Omental fat pad (tissue), 3 donors: ENCODE measurements at regions not wholly inside any gene's neighbourhood (a gene's known extent, or its start where the extent isn't known, plus 50 kb on each side); places are given as distances from the start of the nearest gene placed in this dataset.

Experiments used
- ATAC-seq: fragments of 150-250 bp; one replicate; pipeline ENCODE4 v1.9.1; 2016; ENCODE audit warnings: mild to moderate bottlenecking, moderate library complexity; ENCODE audit not compliant: low FRiP score
- DNase-seq: peaks from one replicate; pipeline ENCODE4 v3.0.0-alpha.2; 2019; ENCODE audit warnings: low spot score
- CTCF ChIP-seq, 3 donors: fragments of 450-650 bp; IDR thresholded peaks; one replicate each; pipeline ENCODE4 v1.5.1; 2016 to 2017; ENCODE audit warnings: antibody characterized with exemption in 3 of 3, mild to moderate bottlenecking in 3 of 3, moderate library complexity in 2 of 3

DNA sequence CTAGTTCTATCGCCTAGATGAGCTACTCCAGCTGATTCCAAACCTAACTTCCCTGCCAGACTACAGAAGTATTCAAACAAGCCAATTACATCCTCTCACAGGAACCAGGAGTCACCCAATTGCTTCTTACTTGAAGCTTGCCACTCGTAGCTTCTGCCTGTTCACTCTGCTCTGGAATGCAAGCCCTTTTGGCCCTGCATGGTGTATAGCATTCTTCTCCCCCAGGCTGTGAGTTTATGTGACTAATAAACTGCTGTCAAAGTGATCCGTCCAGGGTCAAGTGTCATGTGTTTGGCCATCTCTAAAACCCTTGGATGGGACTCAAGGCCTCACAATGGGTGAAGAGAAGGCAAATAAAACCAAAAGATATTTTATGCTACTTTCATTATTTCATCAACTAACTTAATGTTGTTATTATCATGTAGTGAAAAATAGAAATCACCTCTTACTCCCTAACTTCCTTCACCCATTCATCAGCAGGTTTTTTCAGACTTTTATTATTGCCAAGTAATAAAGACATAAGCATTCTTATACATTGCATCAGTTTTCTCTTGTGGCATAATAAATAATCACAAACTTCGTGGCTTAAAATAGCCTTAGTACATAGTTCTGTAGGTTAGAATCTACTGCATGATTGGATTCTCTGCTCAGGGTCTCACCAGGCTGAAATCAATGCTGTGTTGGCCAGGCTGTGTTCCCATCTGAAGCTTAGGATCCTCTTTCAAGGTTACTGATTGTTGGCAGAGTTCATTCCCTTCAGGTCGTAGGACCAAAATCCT lies 1981.7 kb upstream of the FLRT2 start:
- DNase-seq (no peak), ATAC-seq (no peak)
- no peak for TF ChIP-seq CTCF (IDR thresholded peaks at IDR 0.05)

- DNase-seq = no peak
- ATAC-seq = no peak
- TF ChIP-seq CTCF (IDR thresholded peaks at IDR 0.05) = no peak
Observed at GRCh38 chr14:83556065-83556464, 1973.9 kb upstream of the FLRT2 start.

DNA sequence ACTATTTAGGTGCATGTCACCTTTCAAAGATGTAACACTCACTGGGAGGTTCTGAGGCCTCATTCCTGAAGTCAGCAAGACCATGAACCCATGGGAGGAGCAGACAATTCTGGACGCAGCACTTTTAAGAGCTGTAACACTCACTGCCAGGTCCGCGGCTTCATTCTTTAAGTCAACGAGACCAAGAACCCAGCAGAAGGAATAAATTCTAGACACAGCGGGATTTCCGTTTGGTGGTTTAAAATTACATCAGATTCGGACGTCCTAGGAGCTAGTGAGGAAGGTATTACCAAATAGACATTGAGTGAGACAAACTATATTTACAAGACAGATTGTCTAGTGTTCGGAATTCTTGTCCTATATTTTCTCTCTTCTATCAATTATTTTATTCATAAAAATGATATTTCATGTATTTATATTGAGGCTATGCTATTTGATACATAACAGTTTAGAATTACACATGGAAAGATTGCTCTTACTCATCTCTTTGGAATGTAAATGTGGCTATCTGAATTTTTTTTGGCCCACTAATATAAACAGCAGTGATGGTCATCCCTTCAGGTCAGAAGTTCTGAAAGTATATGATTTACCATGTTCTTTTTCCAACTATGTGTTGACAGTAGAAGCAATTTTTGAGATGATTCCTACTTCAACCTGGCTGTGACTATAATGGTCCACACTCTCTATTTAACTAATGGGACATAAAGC lies 1973.0 kb upstream of the FLRT2 start:
- no peak for TF ChIP-seq CTCF (IDR thresholded peaks at IDR 0.05)
- ATAC-seq (no peak), DNase-seq (no peak)

- ATAC-seq (no peak), DNase-seq (no peak)
- TF ChIP-seq CTCF (IDR thresholded peaks at IDR 0.05) = no peak
Observed at GRCh38 chr14:83558946-83559345, 1971.0 kb upstream of the FLRT2 start.

- ATAC-seq = no peak
Observed at GRCh38 chr14:83559721-83560120, 1970.2 kb upstream of the FLRT2 start.

GRCh38 chr14:83561261-83561660 lies 1968.7 kb upstream of the FLRT2 start:
- ATAC-seq (no peak), DNase-seq (no peak)
- no peak for TF ChIP-seq CTCF (IDR thresholded peaks at IDR 0.05)

More at GRCh38 chr14:83559721-83560120, 1970.2 kb upstream of the FLRT2 start:
- no peak for TF ChIP-seq CTCF (IDR thresholded peaks at IDR 0.05)
- no peak for DNase-seq

DNA sequence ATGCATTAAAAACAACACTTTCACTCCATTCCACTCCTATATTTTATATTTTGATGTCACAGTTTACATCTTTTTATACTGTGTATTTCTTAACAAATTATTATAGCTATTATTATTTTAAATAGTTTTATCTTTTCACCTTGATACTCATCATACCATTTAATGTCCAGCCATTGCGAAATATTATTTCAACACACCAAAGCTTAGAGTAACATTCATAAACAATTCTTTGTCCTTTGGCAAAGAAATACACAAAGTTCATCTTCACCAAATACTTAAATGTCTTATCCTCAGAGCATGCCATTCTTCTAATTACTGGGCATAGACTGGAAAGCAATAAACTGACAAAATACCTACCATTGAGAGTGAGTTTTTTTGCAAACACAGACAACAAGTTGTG lies 1963.4 kb upstream of the FLRT2 start:
- no peak for DNase-seq
- no peak for ATAC-seq
- no peak for TF ChIP-seq CTCF (IDR thresholded peaks at IDR 0.05)
